SHP77 (cell line): ENCODE measurements at regions not wholly inside any gene's neighbourhood (a gene's known extent, or its start where the extent isn't known, plus 50 kb on each side); places are given as distances from the start of the nearest gene placed in this dataset.
A peak's percentile ranks its signal among the peaks of the same experiment; 100 is the strongest.
"Not testable (repeated sequence)": the region's sequence is repeated elsewhere in the genome, so short reads cannot be mapped to it uniquely, and the experiment has no call there.

ENCODE experiments used
- DNase-seq, 2 experiments: peaks; one replicate each; lab custom pipeline; 2025; lab: John Stamatoyannopoulos, UW

DNA sequence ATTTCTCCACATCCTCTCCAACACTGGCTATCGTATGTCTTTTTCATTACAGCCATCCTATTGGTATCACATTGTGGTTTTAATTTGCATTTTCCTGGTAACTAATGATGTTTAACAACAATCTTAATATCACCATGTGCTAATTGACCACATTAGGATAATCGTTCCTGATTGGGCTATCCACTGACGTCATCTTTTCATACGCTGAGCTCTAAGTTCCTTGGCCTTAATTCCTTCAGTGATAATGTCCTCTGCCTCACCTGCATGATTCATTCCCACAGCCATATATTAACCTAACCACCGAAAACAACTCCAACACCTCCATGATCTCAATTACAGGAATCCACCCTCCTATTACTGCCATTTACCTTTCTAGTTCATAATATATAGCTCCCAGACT, 547.9 kb upstream of the BRINP1 start:
- no peak for DNase-seq

DNA sequence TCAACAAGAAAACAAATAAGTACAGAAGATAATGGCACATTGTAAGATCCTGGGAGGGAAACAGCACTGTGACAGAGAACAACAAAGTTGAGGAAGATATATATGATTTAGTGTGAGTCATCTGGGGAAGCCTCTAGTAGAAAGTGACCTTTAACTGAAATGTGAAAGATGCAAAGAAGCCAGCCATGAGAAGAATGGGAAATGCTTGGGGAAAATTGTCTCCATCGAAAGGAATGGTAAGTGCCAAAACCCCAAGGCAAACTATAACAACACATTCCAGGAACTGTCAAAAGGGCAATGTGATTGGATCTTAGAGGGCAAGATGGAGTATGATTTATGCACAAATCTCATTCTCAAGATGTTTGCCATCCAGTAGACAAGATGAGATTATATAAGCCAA, 537.8 kb upstream of the BRINP1 start:
- no peak for DNase-seq

DNA sequence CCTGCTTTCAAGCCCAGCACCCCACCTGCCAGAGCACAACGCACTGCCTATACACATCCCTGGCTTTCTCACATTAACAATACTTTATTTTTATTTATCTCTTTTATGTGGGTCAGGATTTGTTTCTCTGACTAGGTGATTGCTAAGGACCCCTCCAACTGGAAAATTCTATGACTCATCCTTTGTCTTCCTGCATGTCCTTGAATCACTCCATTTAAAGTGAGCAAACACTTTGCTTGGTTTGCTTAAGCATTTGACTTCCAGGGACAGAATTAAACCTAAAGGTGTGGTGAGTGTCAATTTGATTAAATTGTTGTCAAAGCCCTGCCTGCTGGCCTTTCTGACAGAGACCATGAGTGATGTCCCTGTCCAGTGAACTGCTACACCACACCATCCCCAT, 536.5 kb upstream of the BRINP1 start:
- peak; percentile 51 to 54 for DNase-seq

DNA sequence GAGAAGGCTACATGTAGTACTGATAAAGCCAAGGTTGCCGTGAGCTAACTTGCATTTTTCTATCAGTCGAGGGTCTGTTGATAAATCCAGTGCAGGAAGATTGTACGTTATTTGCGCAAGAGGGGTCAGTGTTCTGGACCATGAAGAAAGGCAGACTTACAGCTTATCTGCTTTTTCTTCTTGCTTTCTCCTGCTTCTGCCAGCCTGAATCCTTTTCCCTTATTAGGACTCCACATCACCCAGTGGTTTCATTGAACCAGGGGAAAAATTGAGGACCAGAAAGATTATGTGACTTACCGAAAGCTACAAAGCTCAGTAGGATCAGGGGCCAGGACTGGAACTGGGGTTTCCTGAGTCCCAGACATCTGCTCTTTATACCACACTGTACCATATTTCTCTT, 534.6 kb upstream of the BRINP1 start:
- no peak for DNase-seq

DNA sequence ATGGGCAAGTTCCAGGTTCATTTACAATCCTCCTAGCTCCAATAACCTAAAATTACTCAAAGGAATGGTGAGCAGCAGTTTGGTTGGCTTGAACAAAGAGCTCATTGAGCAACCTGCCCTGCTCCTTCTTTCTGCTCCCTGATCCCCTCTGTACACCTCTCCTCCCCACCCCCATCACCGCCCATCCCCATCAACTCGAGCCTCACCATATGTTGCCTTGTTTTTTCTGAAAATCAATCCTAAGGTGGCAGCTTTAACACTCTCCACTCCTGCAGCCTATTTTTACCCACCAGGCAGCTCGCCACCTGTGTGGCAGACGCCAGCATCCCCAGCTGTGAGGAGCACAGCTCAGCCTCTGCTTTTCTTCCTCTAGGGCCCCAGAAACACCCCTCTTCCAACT, 533.4 kb upstream of the BRINP1 start:
- no peak for DNase-seq

DNA sequence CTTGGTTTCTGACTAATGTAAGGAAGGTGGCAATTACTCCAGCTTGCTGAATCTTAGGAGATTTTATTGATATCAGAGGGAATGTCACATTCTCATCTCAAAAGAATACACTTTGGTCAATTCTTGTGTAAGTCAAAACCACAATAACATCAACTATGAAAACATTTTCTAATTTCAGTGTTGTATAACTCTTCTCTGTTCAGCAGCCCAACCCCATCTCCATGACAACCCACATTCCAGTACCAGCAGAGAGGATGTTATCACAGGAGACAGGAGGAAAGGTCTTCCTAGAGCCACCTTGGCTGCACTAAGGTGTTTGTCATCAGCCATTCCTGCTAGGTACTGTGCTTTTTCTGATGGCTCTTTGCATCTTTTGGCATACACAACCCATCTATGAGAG, 529.1 kb upstream of the BRINP1 start:
- no peak for DNase-seq

DNA sequence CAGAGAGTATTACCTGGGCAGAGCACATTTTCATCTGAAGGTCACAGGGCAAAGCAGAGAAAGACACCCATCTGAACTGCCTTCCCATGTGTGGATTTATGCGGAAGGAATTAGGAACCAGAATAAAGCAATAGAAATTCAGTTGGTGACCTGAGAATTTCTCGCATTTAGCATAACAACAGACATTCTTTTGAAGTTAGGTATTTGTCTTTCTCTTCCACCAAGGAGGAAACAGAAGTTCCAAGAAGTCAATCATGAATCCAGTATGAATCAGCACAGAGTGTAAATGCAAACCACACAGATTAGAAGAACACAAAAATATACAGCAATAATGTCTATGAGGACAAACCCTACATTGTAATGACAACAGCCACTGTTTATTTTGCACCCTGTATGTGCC, 515.2 kb upstream of the BRINP1 start:
- no peak for DNase-seq

DNA sequence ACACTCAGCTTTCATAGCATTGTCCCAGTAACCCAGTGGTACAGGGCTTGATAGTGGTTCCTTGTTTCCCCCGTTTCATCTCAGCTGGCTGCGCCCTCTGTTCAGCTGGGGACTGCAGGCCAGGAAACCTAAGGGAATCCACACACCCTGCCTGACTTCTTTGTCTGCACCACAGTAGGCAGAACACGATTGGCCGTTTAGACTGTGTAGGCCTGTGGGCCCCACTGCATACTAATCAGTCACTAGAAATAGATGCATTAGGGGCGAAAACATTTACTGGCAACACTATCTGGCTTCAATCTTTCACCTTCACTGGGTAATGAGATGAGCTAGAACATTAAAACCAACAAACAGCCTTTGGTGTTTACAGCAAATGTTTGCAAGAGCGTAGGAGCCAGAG, 512.7 kb upstream of the BRINP1 start:
- DNase-seq = no peak

DNA sequence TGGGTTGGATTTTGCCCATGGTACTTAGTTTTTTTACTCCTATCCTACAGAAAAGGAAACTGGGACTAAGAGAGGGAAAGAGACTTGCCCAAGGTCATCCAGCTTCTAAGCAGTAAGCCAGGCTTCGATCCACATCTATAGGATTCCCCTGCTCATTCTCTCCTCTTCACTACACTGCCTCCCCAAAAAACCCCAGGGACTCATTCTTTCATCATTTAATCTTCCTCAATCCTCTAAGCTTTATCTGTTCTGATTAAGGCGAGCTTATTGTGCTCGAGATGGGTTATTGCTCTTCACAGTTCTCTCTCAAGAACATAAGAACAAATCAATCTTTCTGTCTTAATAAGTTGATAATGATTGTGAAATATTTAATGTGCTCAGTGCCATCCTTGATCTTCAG, 511.1 kb upstream of the BRINP1 start:
- DNase-seq = no peak

DNA sequence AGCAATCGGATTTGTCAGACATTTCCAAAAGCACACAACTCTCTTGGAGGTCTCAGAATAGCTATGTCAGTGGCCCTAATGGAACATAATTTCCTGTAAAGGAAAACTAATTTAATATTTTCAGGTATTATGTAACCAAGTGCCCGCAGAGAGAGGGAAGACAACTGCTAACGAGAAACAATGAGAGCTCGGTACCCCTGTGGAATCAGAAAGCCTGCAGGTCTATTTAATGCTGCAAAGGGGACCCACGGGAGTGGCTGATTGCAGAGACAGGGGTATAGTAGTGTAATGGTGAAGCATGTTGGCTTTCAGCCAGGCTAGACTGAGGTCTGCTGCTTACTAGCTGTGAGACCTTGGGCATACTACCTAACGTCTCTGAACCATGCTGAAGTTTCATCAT, 508.1 kb upstream of the BRINP1 start:
- no peak for DNase-seq

DNA sequence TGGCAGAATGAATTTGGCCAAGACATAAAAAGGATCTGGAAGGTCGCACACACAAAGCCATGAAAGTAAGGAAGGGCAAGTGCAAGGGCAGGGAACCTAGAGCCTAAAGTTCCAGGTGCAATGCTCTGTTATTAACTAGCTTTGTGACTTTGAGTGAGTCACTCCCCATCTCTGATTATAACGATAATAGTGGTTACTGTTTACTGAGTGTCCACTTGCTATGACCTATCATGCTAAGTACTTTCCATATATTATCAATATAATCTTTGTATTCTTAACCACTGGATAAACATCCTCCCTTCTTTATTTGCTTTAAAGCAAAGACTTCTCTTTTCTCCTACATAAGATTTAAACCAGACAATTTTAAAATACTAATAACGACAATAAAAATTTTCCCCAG, 504.6 kb upstream of the BRINP1 start:
- no peak for DNase-seq

DNA sequence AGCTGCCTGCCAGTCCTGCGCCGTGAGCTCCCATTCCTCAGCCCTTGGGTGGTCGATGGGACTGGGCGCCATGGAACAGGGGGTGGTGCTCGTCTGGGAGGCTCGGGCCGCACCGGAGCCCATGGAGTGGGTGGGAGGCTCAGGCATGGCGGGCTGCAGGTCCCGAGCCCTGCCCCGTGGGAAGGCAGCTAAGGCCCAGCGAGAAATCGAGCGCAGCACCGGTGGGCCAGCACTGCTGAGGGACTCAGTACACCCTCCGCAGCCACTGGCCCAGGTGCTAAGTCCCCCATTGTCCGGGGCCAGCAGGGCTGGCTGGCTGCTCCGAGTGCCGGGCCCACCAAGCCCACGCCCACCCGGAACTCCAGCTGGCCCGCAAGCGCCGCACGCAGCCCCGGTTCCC, 501.0 kb upstream of the BRINP1 start:
- DNase-seq = not testable (repeated sequence)

DNA sequence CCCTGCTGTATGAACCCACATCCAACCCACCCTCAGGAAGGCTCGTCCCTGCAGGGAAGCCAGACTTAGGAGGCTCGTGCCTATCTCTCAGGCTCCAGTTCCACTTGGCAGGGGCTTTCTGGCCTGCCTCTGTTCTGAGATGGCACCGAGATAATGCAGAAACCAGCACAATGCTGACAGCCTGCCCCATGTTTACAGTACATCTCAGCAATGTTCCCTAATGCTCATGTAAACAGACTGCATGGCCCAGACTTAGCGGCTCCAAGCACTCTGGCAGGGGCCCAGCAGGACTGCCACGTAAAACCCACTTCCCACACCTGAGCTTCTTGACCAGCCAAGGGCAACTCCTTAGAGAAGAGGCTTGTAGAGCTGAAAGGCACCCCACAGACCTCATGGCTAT, 499.5 kb upstream of the BRINP1 start:
- DNase-seq = no peak

DNA sequence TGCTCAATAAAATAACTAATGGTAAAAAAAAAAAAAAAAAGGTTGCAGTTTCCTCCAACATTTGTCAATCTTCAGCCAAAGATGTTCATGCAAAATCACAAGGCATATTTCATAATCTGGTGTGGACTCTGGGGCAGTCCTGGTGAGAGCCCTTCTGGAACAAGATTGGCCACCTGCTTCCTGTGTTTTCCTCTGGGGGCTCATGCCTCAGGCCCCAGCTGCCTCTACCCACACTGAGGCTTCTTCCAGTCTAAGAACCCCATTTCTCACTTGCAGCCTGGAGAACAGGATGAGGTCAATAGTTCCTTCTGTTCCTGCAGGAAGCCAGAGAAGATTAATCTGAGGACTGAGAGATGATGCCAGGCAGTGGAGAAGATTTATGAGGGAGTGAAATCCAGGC, 492.6 kb upstream of the BRINP1 start:
- no peak for DNase-seq

DNA sequence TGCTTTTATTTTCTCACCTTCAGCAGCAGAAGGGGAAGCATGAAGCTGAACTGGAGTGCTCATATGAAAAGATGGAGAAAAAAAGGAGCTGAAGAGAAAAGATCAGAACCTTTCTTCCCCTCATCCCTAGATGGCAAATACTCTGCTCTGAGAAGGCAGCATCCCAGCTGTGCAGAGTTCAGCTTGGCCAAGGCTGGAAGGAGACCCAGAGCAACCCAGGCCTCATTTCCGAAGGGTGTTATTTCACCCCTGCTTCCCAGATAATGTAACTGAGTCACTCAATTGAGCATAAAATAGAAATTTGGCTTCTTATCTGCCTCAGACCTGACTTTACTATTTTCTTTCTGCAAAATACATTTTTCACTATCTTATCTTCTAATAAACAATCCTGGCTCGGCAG, 489.9 kb upstream of the BRINP1 start:
- no peak for DNase-seq

DNA sequence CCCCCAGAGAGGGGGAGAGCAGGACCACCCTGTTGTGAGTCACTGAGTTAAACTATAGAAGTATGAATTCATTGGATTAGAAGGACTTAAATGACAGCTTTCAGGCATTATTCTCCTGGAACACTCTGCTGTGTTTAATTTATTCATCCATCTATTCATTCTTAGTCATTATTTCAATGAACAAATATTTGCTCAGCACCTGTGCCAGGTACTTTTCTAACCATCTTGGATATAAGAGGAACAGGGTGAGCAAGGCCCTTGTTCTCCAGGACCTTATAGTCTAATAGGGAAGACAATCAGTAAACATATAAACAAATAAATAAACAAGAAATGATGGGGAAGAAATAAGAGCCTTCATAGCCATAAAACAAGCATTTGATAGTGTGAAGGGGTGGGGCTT, 483.9 kb upstream of the BRINP1 start:
- no peak for DNase-seq

DNA sequence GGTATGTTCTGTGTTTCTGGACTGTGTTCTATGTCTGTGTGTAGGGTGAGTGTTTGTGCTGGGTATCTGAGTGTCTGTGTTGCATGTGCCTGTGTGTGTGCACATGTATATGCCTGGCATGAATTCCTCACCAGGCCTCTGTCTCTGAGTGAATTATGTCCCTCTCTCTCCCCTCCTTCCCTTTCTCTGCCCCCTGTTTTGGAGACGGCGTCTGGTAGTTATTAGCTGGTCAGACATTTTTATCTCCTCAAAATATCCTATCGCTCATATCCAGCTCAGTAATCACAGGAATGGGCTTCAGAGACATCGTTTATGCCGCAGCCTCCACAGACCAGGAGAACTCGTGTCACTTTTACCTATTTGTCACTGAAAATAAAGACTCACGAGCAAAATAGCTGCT, 483.2 kb upstream of the BRINP1 start:
- DNase-seq = no peak

DNA sequence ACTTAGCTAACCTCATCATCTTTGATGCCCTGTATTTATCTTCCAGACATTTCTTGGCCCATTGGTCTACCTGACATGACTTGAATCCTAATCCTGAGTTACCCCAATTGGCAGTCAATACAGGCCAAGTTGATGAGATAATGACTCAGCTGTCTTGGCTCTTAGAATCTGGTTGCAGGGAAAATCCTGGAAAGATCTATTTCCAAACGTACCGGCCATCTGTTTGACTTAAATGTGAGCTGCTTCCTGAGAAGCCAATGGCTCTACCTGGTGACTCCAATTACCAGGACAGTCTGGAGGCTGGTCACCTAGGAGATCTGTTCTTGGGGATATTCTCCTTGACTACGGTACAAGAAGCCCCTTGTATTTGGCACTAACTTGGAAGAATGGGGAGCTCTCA, 475.2 kb upstream of the BRINP1 start:
- DNase-seq = no peak

DNA sequence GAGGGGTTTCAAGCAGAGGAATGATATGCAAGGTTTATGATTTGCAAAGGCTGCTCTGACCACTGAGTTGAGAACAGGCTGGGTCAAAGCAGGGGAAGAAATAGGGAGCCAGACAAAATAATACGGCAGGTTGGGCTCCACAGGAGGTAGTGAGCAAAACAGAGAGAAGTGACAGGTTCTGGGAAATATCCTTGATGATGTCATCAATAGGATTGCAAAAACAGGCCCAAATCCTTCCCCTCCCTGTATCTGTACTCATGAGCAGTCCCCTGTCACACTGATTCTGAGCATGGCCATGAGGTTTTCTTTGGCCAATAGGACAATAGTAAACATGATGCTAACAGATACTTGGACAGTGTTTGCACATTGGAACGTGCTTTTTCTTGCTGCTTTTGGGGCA, 471.8 kb upstream of the BRINP1 start:
- DNase-seq = no peak

DNA sequence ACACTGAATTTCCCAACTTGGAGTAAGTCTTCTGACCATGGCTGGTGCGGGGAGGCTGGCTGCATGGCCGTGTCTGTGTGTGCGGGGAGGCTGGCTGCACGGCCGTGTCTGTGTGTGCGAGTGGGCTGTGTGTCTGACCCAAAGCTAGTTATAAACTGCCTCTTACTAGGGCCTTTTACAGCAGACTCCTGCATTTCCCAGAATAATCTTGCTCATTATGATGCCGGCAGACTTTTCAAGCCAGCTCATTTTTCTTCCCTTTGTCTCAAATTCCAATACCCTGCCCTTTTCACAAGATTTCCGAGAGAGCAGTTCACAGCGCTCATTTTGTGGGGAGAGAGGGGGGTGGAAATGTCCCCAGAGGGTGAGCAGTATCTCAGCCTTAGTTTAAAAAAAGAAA, 470.7 kb upstream of the BRINP1 start:
- no peak for DNase-seq

DNA sequence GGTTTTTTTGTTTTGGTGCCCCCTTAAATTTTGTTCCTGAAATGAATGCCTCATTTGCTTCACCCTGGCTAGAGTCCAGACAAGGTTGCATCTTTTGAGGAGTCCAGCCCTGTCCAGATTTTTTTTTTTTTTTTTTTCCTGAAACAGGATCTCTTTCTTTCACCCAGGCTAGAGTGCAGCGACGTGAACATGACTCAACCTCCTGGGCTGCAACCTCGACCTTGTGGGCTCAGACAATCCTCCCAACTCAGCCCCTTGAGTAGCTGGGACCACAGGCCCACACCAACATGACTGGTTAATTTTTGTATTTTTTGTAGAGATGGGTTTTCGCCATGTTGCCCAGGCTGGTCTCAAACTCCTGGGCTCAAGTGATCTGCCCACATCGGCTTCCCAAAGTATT, 469.0 kb upstream of the BRINP1 start:
- DNase-seq = no peak

DNA sequence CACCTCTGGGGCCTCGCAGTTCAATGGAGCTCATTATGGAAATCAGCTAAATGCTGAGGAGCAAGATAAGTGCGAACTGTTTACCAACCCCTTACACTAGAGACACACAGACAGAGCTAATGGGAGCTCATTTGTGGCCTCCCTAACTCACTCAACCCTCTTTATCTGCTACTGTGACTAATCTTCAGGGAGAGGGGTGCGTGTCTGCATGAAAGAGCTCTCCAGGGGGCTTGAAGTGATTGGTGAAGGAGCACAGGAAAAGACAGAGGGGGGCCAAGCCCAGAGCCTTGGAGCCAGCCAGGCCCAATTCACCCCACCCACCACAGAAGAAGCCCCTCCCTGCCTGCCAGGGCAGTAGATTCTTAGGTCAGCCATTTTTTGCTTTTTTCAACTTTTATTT, 466.8 kb upstream of the BRINP1 start:
- no peak for DNase-seq

DNA sequence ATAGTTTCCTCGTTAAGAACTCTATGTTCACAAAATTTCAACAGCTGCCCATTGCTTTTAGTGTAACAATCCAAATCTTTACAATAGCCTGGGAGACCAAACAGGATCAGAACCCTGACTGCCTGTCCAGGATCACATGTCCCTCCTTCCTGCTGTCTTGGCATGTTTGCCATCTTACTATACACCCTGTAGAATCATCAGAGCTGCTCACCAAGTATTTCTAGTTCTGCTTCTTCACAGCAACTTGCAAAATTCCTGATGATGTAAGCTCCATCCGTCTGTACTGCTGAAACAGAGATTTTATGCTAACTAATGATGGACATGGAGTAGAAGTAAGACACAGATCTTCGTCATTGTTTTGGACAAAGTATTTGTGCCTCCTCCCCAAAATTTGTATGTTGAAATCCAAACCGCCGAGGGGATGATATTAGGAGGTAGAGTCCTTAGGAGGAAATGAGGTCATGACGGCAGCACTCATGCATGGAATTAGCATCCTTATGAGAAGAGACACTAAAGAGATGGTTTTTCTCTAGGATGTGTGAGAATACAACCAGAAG, 464.9 kb upstream of the BRINP1 start:
- DNase-seq = no peak

DNA sequence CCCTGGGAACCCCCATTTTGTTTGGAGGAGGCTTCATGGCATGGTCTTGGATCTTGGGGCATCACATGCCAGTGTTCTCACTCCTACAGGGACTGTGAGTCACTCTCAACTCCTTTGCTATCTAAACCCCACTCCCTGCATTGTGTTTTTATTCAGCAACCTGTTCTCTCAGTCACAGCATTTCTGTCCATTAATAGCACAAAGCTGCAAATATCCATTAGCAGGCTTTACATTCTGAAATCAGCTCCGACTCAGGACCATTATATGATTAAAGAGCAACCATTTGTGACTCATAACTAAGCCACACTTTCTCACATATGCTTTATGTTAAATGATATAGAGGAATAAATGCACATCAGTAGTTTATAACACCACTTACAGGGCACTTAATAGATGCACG, 462.1 kb upstream of the BRINP1 start:
- no peak for DNase-seq

DNA sequence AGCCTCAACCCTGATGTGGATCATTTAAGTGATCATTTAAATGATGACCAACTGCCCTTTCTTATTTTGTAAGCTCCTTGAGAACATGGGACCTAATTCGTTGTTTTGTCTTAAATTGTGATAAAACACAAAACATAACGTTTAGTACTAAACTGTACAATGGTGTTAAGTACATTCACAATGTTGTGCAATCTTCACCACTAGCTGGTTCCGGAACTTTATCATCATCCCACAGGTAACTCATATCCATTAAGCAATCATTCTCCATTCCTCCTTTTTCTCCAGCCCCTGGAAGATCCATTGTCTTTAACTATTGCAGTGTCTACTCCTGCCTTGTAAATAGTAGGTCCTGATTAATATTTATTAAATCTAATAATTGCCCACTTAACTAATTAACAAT, 460.5 kb upstream of the BRINP1 start:
- no peak for DNase-seq
